ENCODE measurements at regions not wholly inside any gene's neighbourhood (a gene's known extent, or its start where the extent isn't known, plus 50 kb on each side); places are given as distances from the start of the nearest gene placed in this dataset.

- TF ChIP-seq EZH2 (IDR thresholded peaks at IDR 0.05; ENCODE audit: borderline replicate concordance, low read depth, low read length, severe bottlenecking) (no peak), POLR2A (IDR thresholded peaks at IDR 0.05; ENCODE audit: low read depth, low read length) (no peak), POLR2AphosphoS5 (IDR thresholded peaks at IDR 0.05; ENCODE audit: insufficient read depth, low read depth, low read length) (no peak), FOS (IDR thresholded peaks at IDR 0.05; ENCODE audit: borderline replicate concordance, insufficient read depth, low read length) (no peak), MYC (IDR thresholded peaks at IDR 0.05; ENCODE audit: low read depth, low read length) (no peak), GATA2 (IDR thresholded peaks at IDR 0.05; ENCODE audit: insufficient read depth, insufficient read length, low read depth, low read length) (no peak), JUN (IDR thresholded peaks at IDR 0.05; ENCODE audit: borderline replicate concordance, insufficient read depth, insufficient read length, low read depth) (no peak)
- TF ChIP-seq, protein P1, sequence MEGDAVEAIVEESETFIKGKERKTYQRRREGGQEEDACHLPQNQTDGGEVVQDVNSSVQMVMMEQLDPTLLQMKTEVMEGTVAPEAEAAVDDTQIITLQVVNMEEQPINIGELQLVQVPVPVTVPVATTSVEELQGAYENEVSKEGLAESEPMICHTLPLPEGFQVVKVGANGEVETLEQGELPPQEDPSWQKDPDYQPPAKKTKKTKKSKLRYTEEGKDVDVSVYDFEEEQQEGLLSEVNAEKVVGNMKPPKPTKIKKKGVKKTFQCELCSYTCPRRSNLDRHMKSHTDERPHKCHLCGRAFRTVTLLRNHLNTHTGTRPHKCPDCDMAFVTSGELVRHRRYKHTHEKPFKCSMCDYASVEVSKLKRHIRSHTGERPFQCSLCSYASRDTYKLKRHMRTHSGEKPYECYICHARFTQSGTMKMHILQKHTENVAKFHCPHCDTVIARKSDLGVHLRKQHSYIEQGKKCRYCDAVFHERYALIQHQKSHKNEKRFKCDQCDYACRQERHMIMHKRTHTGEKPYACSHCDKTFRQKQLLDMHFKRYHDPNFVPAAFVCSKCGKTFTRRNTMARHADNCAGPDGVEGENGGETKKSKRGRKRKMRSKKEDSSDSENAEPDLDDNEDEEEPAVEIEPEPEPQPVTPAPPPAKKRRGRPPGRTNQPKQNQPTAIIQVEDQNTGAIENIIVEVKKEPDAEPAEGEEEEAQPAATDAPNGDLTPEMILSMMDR (IDR thresholded peaks at IDR 0.05; ENCODE audit: extremely low read depth in 1 of 2, insufficient read depth in 1 of 2, low read depth in 1 of 2, low read length in 2 of 2): no peak
- TF ChIP-seq, protein P2, sequence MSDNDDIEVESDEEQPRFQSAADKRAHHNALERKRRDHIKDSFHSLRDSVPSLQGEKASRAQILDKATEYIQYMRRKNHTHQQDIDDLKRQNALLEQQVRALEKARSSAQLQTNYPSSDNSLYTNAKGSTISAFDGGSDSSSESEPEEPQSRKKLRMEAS (IDR thresholded peaks at IDR 0.05; ENCODE audit: insufficient read depth, insufficient read length): no peak
Observed at GRCh38 chr12:4109826-4110225, 163.7 kb upstream of the CCND2 start.

Data from endothelial cell of umbilical vein (primary cell).